Caco-2 (cell line): ENCODE measurements at regions not wholly inside any gene's neighbourhood (a gene's known extent, or its start where the extent isn't known, plus 50 kb on each side); places are given as distances from the start of the nearest gene placed in this dataset.

Source experiments
- BruUV-seq: library from RNA; stranded (reverse); fragments of 400-500 nt; replicated peaks from 2 replicates; lab custom pipeline; 2021; lab: Mats Ljungman, UMichigan
- CTCF ChIA-PET: fragments of 300-600 bp; sonication (Branson Sonifier 250); formaldehyde crosslinking; loops from one replicate; lab custom pipeline; 2022; ENCODE audit warnings: antibody characterized with exemption; lab: Charles Lee
- POLR2A ChIA-PET: fragments of 300-600 bp; sonication (Branson Sonifier 250); formaldehyde crosslinking; loops from one replicate; lab custom pipeline; 2022; ENCODE audit warnings: antibody characterized with exemption; lab: Charles Lee
- DNase-seq, 2 experiments: peaks; one replicate each; pipeline versions ENCODE4 v3.0.0 to v3.0.0-alpha.2; 2020 to 2022
- H3K27me3 ChIP-seq: replicated peaks from 2 replicates; pipeline ENCODE4 v1.6.0; 2011; ENCODE audit warnings: low read length; ENCODE audit not compliant: control insufficient read depth, insufficient read depth
- H3K36me3 ChIP-seq: 2 replicates; pipeline ENCODE4 v1.5.1; 2011; ENCODE audit warnings: low read length; ENCODE audit not compliant: control insufficient read depth, insufficient read depth
- H3K4me1 ChIP-seq: fragments of 250-450 bp; sonication (Bioruptor Pico); 2 replicates; pipeline ENCODE4 v1.5.1; 2020; ENCODE audit warnings: mild to moderate bottlenecking
- H3K4me3 ChIP-seq: 2 replicates; pipeline ENCODE4 v1.5.1; 2011; ENCODE audit warnings: low read depth, mild to moderate bottlenecking, control low read depth, low read length
- H3K9me3 ChIP-seq: fragments of 250-450 bp; sonication (Bioruptor Pico); 2 replicates; pipeline ENCODE4 v1.5.1; 2020; ENCODE audit warnings: mild to moderate bottlenecking, moderate library complexity
- H3K27ac Mint-ChIP-seq: one replicate; pipeline ENCODE4 v1.8.0; 2022; ENCODE audit warnings: mixed read lengths; ENCODE audit not compliant: unreplicated experiment
- H3K27me3 Mint-ChIP-seq: one replicate; pipeline ENCODE4 v1.8.0; 2022; ENCODE audit warnings: mixed read lengths; ENCODE audit not compliant: insufficient read depth, unreplicated experiment
- H3K36me3 Mint-ChIP-seq: one replicate; pipeline ENCODE4 v1.8.0; 2022; ENCODE audit warnings: mild to moderate bottlenecking, mixed read lengths; ENCODE audit not compliant: insufficient read depth, unreplicated experiment
- H3K4me1 Mint-ChIP-seq: one replicate; pipeline ENCODE4 v1.8.0; 2022; ENCODE audit warnings: low read depth, mixed read lengths; ENCODE audit not compliant: unreplicated experiment
- H3K4me3 Mint-ChIP-seq: one replicate; pipeline ENCODE4 v1.8.0; 2022; ENCODE audit warnings: mild to moderate bottlenecking, moderate library complexity, mixed read lengths; ENCODE audit not compliant: unreplicated experiment
- H3K9me3 Mint-ChIP-seq: one replicate; pipeline ENCODE4 v1.8.0; 2022; ENCODE audit warnings: mixed read lengths; ENCODE audit not compliant: unreplicated experiment
- intact Hi-C: fragments of 100-400 bp; cut with micrococcal nuclease; formaldehyde crosslinking; loops from one replicate; pipeline ENCODE4 v1.10.0; 2022; ENCODE audit not compliant: unreplicated experiment
- TF ChIP-seq, protein P1 (sequence below), 2 experiments: fragments of 200-600 bp in 1 of 2; IDR thresholded peaks; 1 replicate in 1 of 2; 2 replicates in 1 of 2; pipeline versions ENCODE4 v1.5.1 to v1.8.0; 2011 to 2022; ENCODE audit warnings: antibody characterized with exemption in 1 of 2, control low read depth in 1 of 2, inconsistent platforms in 1 of 2, low read depth in 1 of 2, low read length in 1 of 2, mild to moderate bottlenecking in 1 of 2, moderate library complexity in 1 of 2; ENCODE audit not compliant: insufficient read depth in 1 of 2, severe bottlenecking in 1 of 2, unreplicated experiment in 1 of 2

DNA sequence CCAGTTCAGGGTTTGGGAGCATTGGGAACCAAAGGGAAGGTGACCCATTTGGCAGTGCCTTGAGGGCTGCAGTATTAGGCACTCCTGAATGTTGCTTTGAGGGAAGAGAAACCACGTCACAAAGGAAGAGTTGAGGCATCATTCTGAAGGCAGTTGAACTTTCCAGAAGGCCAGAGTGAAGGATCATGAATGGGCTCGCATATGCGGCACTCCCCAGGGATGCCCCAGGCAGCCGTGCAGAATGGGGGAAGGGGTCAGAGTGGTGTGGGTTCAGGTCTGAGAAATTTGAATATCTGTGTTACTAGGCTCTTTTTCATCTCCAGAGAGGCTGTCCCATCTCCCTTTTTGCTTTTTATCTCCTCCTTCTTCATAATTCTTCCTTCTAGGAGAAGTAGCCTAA lies 60.6 kb upstream of the HMHB1 start:
- H3K9me3 Mint-ChIP-seq: peaks cover 10% of the 10 kb centered on the region
- H3K27ac Mint-ChIP-seq: no peak overlapping the region
- H3K27me3 ChIP-seq: no peaks in the 10 kb centered on the region
- BruUV-seq: no TSS peak
- POLR2A ChIA-PET: no interaction called here
- H3K36me3 ChIP-seq: no peaks in the 10 kb centered on the region
- H3K27me3 Mint-ChIP-seq: no peaks in the 10 kb centered on the region
- no peaks in the 10 kb centered on the region for H3K36me3 Mint-ChIP-seq
- no peaks in the 10 kb centered on the region for H3K9me3 ChIP-seq
- no peak for DNase-seq
- H3K4me1 Mint-ChIP-seq: no peaks in the 10 kb centered on the region
- intact Hi-C loops: no loop called here
- H3K4me3 Mint-ChIP-seq: no peak overlapping the region
- TF ChIP-seq, protein P1, sequence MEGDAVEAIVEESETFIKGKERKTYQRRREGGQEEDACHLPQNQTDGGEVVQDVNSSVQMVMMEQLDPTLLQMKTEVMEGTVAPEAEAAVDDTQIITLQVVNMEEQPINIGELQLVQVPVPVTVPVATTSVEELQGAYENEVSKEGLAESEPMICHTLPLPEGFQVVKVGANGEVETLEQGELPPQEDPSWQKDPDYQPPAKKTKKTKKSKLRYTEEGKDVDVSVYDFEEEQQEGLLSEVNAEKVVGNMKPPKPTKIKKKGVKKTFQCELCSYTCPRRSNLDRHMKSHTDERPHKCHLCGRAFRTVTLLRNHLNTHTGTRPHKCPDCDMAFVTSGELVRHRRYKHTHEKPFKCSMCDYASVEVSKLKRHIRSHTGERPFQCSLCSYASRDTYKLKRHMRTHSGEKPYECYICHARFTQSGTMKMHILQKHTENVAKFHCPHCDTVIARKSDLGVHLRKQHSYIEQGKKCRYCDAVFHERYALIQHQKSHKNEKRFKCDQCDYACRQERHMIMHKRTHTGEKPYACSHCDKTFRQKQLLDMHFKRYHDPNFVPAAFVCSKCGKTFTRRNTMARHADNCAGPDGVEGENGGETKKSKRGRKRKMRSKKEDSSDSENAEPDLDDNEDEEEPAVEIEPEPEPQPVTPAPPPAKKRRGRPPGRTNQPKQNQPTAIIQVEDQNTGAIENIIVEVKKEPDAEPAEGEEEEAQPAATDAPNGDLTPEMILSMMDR (IDR thresholded peaks at IDR 0.05; ENCODE audit: insufficient read depth in 1 of 2, low read depth in 1 of 2, low read length in 1 of 2, severe bottlenecking in 1 of 2, unreplicated experiment in 1 of 2): no peak
- no peak overlapping the region for H3K4me3 ChIP-seq
- CTCF ChIA-PET: no interaction called here
- no peaks in the 10 kb centered on the region; the same call in 1 of the 2 replicates for H3K4me1 ChIP-seq

DNA sequence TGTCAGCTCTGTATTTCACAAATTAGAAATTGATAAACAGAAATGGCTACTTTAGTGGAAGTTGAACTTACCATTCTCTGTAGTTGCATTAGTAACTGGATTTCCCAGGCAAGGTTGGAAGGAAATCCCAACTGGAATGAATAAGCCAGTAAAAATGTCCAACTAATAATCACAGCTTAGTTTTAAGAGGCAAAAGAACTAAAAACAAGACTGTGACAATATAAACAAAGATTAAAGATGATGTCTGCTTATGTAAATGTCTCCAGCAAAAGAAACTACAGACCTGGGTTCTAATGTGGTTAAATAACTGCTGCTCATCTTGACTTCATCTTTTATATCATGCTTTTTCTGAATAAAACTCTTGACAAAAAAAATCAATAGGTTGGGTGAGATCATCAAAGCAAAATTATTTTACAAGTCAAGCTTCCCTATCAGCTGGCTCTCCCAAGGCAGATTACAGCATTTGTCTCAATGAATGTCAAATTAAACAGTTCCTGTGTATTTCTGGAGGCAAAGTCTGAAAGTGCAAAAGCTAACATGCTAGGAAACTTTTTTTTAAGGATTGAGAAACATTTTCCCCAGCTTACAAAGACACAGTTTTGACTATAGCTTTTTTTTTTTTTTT lies 62.3 kb upstream of the HMHB1 start:
- H3K27me3 ChIP-seq: no peaks in the 10 kb centered on the region
- H3K4me3 Mint-ChIP-seq: no peak overlapping the region
- TF ChIP-seq, protein P1 (IDR thresholded peaks at IDR 0.05; ENCODE audit: insufficient read depth in 1 of 2, low read depth in 1 of 2, low read length in 1 of 2, severe bottlenecking in 1 of 2, unreplicated experiment in 1 of 2): no peak
- H3K4me3 ChIP-seq: no peak overlapping the region
- no peaks in the 10 kb centered on the region for H3K4me1 ChIP-seq
- no peak for DNase-seq
- CTCF ChIA-PET: interaction anchor here (0.6 kb wide), 1 partner anchor 116 kb away, joined by 3 read pairs; no protein-coding TSS in a partner anchor
- no peaks in the 10 kb centered on the region for H3K36me3 ChIP-seq
- H3K36me3 Mint-ChIP-seq: no peaks in the 10 kb centered on the region
- no peak overlapping the region for H3K27ac Mint-ChIP-seq
- H3K27me3 Mint-ChIP-seq: no peaks in the 10 kb centered on the region
- 0 out of 2 replicates have a peak, but pooled peaks cover 6% of the 10 kb centered on the region for H3K9me3 ChIP-seq
- no TSS peak for BruUV-seq
- intact Hi-C loops: no loop called here
- peaks cover 10% of the 10 kb centered on the region for H3K9me3 Mint-ChIP-seq
- POLR2A ChIA-PET: no interaction called here
- H3K4me1 Mint-ChIP-seq: no peaks in the 10 kb centered on the region

DNA sequence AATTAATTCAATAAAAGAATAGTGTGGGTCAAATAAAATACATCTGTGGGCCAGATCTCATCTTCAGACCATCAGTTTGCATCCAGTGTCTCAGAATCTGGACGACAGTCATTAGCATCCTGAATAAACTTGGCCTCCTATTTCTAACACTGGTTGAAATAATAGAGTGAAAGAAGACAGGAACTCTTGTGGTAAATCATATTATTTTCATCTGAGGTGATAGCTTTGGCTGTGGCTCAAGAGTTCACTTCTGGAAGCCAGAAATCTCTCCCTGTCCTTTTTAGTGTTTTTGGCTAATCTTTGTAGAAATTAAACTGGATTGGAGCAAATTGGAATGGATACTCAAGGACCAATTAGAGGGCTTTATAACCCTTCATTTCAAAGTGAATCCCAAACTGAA lies 63.4 kb upstream of the HMHB1 start:
- Mint-ChIP-seq H3K9me3 (peaks cover 10% of the 10 kb centered on the region), H3K4me1 (peaks cover 2% of the 10 kb centered on the region), H3K27me3 (no peaks in the 10 kb centered on the region), H3K36me3 (no peaks in the 10 kb centered on the region), H3K4me3 (no peak overlapping the region), H3K27ac (no peak overlapping the region)
- ChIA-PET CTCF (no interaction called here), POLR2A (no interaction called here)
- no peak for DNase-seq
- H3K4me3 ChIP-seq: no peak overlapping the region
- intact Hi-C loops: no loop called here
- TF ChIP-seq, protein P1 (IDR thresholded peaks at IDR 0.05; ENCODE audit: insufficient read depth in 1 of 2, low read depth in 1 of 2, low read length in 1 of 2, severe bottlenecking in 1 of 2, unreplicated experiment in 1 of 2): no peak
- H3K9me3 ChIP-seq: 0 out of 2 replicates have a peak, but pooled peaks cover 6% of the 10 kb centered on the region
- no peaks in the 10 kb centered on the region for H3K36me3 ChIP-seq
- BruUV-seq: no TSS peak
- H3K27me3 ChIP-seq: no peaks in the 10 kb centered on the region
- H3K4me1 ChIP-seq: no peaks in the 10 kb centered on the region
